ENCODE measurements at regions not wholly inside any gene's neighbourhood (a gene's known extent, or its start where the extent isn't known, plus 50 kb on each side); places are given as distances from the start of the nearest gene placed in this dataset.

GRCh38 chr13:79160818-79161217 is 245.2 kb downstream of the RBM26 start:
- no peak for TF ChIP-seq CTCF (conservative IDR thresholded peaks at IDR 0.05)
- TF ChIP-seq ZFX (IDR thresholded peaks at IDR 0.05): no peak
- no peak overlapping the region for H3K27ac ChIP-seq

DNA sequence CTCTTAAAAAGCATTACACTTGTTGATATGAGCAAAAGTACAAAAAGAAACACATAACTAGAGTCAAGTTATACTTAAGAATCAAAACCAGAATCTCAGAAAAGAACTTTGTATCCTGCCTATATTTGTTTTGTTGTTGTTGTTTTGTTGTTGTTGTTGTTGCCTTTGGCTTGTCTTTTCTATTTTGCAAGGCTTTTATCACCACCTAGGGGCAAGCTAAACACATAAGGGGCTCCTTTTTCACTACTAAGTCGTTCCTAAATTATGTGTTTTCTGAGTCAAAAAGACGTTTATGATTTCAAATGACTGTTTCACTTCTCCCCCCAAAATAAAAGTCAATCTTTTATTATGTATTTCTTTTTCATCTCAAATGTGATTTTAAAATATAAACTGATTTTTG is 250.2 kb downstream of the RBM26 start:
- TF ChIP-seq ZFX (IDR thresholded peaks at IDR 0.05): no peak
- TF ChIP-seq CTCF (conservative IDR thresholded peaks at IDR 0.05): no peak
- H3K27ac ChIP-seq: no peak overlapping the region

DNA sequence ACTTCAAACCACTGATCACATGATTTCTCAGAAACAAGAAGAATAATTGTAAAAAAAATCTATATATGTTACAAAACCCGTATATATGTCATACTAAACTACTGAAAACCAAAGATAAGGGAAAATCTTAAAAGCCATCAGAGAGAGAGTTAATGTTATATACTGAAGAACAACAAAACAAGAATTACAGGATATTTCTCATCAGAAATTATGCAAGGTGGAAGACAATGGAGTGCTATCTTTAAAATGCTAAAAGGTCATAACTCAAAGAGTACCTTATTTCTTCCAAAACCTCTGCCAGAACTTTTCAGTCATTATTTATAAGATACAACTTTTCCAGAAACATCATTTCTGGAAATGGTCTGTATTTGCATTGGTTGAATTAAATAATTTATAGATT is 256.8 kb downstream of the RBM26 start:
- no peak for TF ChIP-seq CTCF (conservative IDR thresholded peaks at IDR 0.05)
- TF ChIP-seq ZFX (IDR thresholded peaks at IDR 0.05): no peak
- H3K27ac ChIP-seq: no peak overlapping the region

DNA sequence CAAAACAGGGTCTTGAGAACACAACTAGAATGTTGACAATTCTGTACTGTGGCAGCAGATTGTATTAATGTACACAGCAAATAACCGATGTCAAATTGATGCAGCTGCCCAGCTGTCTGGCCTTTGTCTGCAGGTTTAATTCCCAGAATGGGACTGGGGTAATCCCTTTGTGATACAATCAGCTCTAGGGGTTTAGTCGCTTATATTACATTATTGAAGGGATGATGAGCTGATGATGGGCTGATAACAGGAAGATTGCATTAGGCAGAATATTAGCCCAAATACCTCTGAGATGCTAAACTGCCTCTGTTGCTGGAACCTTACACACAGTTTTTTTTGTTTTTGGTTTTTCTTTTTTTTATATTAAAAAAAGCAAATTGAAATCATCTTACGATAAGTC is 265.0 kb downstream of the RBM26 start:
- H3K27ac ChIP-seq: no peak overlapping the region
- TF ChIP-seq ZFX (IDR thresholded peaks at IDR 0.05) (no peak), CTCF (conservative IDR thresholded peaks at IDR 0.05) (no peak)

GRCh38 chr13:79128158-79128557 is 277.9 kb downstream of the RBM26 start:
- H3K27ac ChIP-seq: no peak overlapping the region
- TF ChIP-seq ZFX (IDR thresholded peaks at IDR 0.05) (no peak), CTCF (conservative IDR thresholded peaks at IDR 0.05) (no peak)

- H3K27ac ChIP-seq: no peak overlapping the region
- TF ChIP-seq ZFX (IDR thresholded peaks at IDR 0.05) (no peak), CTCF (conservative IDR thresholded peaks at IDR 0.05) (no peak)
Observed at GRCh38 chr13:79126706-79127105, 279.3 kb downstream of the RBM26 start.

DNA sequence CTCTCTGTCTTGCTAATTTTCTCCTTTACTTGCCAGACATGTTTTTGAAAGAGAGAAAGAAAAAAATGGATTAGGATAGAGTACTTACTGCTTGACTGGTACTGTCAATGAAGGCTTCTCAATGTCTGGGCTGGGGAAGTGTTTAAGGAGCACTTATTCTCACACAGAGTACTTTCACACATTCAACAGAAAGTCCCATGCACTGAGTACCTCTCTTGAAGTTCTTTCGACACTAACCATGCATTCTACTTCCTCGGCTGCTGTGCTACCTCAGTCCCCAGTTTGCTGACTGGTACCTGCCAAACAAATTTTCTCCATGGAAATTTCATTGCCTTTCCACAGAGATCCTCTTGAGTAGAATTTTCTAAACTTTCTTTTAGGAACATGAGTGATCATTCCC is 281.9 kb downstream of the RBM26 start:
- TF ChIP-seq ZFX (IDR thresholded peaks at IDR 0.05) (no peak), CTCF (conservative IDR thresholded peaks at IDR 0.05) (no peak)
- no peak overlapping the region for H3K27ac ChIP-seq
